ENCODE measurements at regions not wholly inside any gene's neighbourhood (a gene's known extent, or its start where the extent isn't known, plus 50 kb on each side); places are given as distances from the start of the nearest gene placed in this dataset.
A peak's percentile ranks its signal among the peaks of the same experiment; 100 is the strongest.

- Histone ChIP-seq H3K9ac (replicated peaks in 1 of 4; ENCODE audit: extremely low read depth in 1 of 4, low read depth in 3 of 4, low read length in 3 of 4) (no peak overlapping the region), H3K4me1 (replicated peaks in 1 of 4; ENCODE audit: control insufficient read depth in 3 of 4, insufficient read depth in 4 of 4, low read length in 3 of 4) (no peaks in the 10 kb centered on the region; a peak in 1 of 7 replicates), H3K79me2 (ENCODE audit: control insufficient read depth in 1 of 2, insufficient read depth in 2 of 2, low read length in 2 of 2) (no peaks in the 10 kb centered on the region), H3K4ac (replicated peaks; ENCODE audit: insufficient read length, low read depth, low read length) (no peak overlapping the region), H3K23me2 (ENCODE audit: low read depth, low read length) (no peaks in the 10 kb centered on the region), H3K4me2 (ENCODE audit: insufficient read depth in 1 of 2, low read depth in 2 of 2, low read length in 2 of 2) (no peak overlapping the region), H3K4me3 (ENCODE audit: extremely low read depth in 1 of 4, insufficient read depth in 2 of 4, low read depth in 3 of 4, low read length in 4 of 4) (no peak overlapping the region), H2BK120ac (replicated peaks; ENCODE audit: low read depth, low read length) (no peak overlapping the region), H3K9me3 (ENCODE audit: insufficient read depth in 2 of 2, low read depth in 1 of 2, low read length in 1 of 2) (no peaks in the 10 kb centered on the region), H3K18ac (ENCODE audit: extremely low read depth, low read length) (no peak overlapping the region; the same call in 1 of the 2 replicates), H3K27me3 (replicated peaks in 1 of 4; ENCODE audit: control insufficient read depth in 3 of 4, extremely low read depth in 1 of 4, insufficient read depth in 3 of 4, low read length in 3 of 4) (no peaks in the 10 kb centered on the region), H4K91ac (replicated peaks; ENCODE audit: insufficient read length, low read length) (no peak overlapping the region), H2BK20ac (ENCODE audit: low read length) (peak overlapping the region; percentile 97; the same call in 1 of the 2 replicates), H3K27ac (ENCODE audit: low read depth, low read length) (no peak overlapping the region), H2AK5ac (ENCODE audit: low read depth, low read length) (no peak overlapping the region), H3K36me3 (ENCODE audit: control insufficient read depth in 2 of 4, insufficient read depth in 4 of 4, low read length in 3 of 4) (no peaks in the 10 kb centered on the region), H3K23ac (ENCODE audit: insufficient read length) (no peak overlapping the region), H3K79me1 (ENCODE audit: low read depth, low read length) (no peaks in the 10 kb centered on the region), H4K20me1 (replicated peaks in 1 of 2; ENCODE audit: control insufficient read depth in 1 of 2, insufficient read depth in 2 of 2, low read length in 2 of 2) (no peaks in the 10 kb centered on the region), H2AFZ (ENCODE audit: low read length) (no peak overlapping the region), H4K8ac (ENCODE audit: extremely low read depth, insufficient read depth, low read length) (no peak overlapping the region), H3K56ac (replicated peaks; ENCODE audit: insufficient read length, low read depth, low read length) (no peak overlapping the region), H2BK12ac (ENCODE audit: low read depth, low read length) (no peak overlapping the region), H2BK15ac (ENCODE audit: low read length) (no peak overlapping the region), H3K14ac (ENCODE audit: insufficient read length) (no peak overlapping the region), H2BK5ac (ENCODE audit: low read depth, low read length) (no peak overlapping the region), H4K5ac (ENCODE audit: insufficient read length, low read depth, low read length) (no peak overlapping the region)
- ChIA-PET CTCF (ENCODE audit: partially characterized antibody) (interaction anchor here (0.7 to 1.6 kb wide), 2 partner anchors 10 to 12 kb away, joined by 3 read pairs; no protein-coding TSS in a partner anchor), POLR2A (ENCODE audit: partially characterized antibody) (no interaction called here)
- WGBS, 2 experiments (ENCODE audit: extremely low coverage in 1 of 2, insufficient coverage in 1 of 2, insufficient read length in 1 of 2, insufficient replicate concordance in 2 of 2, low coverage in 1 of 2, low lambda C conversion rate in 2 of 2, missing lambda C conversion rate in 1 of 2): 95% methylated on average over 4 of the region's 4 CpGs; no CpG with 5 or more reads in 1 of the 2 experiments
- DNase-seq (ENCODE audit: low read depth in 1 of 2, low spot score in 2 of 2): no peak
- TF ChIP-seq KDM5A (IDR thresholded peaks at IDR 0.05; ENCODE audit: low read length) (no peak), RNF2 (IDR thresholded peaks at IDR 0.05; ENCODE audit: borderline replicate concordance, low read depth, low read length, missing control alignments, poor library complexity, severe bottlenecking) (no peak), CBX8 (IDR thresholded peaks at IDR 0.05; ENCODE audit: borderline replicate concordance, low read depth, low read length) (no peak), PHF8 (conservative IDR thresholded peaks at IDR 0.05; ENCODE audit: low read depth, low read length) (no peak)
- FAIRE-seq: no peak
Measured at GRCh38 chr12:118524446-118524845, 148.1 kb downstream of the SUDS3 start.
